Left cardiac atrium (tissue), 4 donors: ENCODE measurements at regions not wholly inside any gene's neighbourhood (a gene's known extent, or its start where the extent isn't known, plus 50 kb on each side); places are given as distances from the start of the nearest gene placed in this dataset.
A peak's percentile ranks its signal among the peaks of the same experiment; 100 is the strongest.

ENCODE experiments used
- ATAC-seq, 2 donors: fragments of 200-7000 bp; cut with Tn5 transposase; one replicate each; pipeline ENCODE4 v1.9.1; 2020; ENCODE audit warnings: mild to moderate bottlenecking in 2 of 2, moderate library complexity in 2 of 2
- DNase-seq: peaks from one replicate; pipeline ENCODE4 v3.0.0-alpha.2; 2020
- intact Hi-C, 2 donors: fragments of 100-400 bp; cut with DNase I; formaldehyde crosslinking; loops; one replicate each; pipeline versions ENCODE4 v1.14.1 to v1.15.1; 2022 to 2023
- donor health status: DM: no; HTN: yes; CAD: no.
- donor health status: DM: no; HTN: yes; CAD: no; lungs with severe emphysema.
- donor health status: DM: yes; HTN: yes; CAD: no.
- donor health status: Dilated cardiomyopathy.

DNA sequence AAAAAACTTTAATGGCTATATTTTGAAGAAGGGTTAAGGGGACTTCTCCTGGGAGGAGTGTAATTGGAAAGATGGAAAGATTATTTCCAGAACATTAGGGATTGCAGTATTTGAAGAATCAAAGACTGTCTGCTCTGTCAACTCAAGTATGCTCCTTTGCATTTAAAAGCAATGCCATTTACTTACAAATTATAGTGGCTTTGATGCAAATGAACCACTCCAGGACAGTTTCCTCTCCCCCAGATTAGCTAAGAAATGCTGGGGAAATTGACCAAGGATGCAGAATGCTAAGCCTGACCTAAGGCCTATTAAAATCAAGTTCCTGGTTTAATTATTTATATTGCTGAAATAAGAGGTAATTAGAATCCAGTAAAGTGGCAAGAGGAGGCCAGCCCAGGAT lies 110.5 kb upstream of the CAMK1G start:
- DNase-seq, result no peak
- no peak for ATAC-seq
- intact Hi-C loops, result no loop called here

DNA sequence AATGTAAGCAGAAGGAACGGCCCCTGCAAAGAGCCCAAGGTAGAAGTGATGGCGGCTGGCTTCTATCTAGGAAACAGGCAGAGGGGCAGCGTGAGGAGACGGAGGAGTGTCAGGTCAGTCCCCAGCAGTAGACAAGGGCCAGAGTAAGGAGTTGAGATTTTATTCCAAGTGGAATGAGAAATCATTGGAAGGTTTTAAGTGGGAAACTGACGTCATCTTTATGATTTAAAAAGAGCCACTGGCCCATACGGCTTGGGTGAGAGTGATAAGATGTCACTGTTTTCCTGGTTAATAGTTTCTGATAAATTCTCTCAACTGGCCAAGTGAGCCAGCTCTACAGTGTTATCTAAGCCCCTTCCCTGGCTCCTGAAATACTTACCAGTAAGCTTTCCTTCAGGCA lies 103.2 kb upstream of the CAMK1G start:
- ATAC-seq (no peak), DNase-seq (no peak)
- intact Hi-C loops, result no loop called here

DNA sequence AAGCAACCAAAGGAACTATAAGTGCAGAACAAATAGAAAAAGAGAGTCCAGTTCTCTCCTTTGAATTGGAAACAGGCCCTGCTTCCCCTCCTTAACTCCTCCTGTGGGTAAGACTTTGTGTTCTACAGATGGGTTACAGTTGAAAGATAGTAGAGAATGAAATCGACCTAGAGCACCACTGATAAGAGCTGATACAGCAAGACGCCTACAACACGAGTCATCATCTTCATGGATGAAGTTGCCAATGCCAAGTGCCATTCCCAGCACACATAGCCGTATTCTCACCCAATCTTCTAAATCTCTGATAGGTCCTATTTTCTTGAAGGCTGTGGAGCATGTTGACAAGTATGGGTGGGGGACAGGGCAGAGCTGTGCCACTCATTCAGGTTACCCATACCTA lies 99.8 kb upstream of the CAMK1G start:
- DNase-seq, result no peak

DNA sequence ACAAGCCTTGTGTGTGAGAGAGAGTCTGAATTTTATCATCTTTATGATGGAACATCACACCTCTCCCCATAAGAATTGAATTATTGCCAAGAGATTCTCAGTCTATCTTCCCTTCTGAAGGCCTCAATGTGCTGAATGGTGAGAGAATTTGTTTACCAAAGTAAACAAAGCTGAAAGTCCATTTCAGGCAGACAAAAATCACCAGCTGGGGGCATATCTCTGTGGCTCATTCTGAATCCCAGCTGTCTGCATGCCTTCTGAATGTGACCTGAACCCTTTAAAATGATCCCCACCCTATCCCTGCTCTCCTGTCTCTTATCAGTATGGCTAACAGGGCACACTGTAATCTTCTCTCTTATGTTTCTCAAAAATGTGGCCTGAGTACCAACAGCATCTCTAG lies 99.1 kb upstream of the CAMK1G start:
- intact Hi-C loops, result no loop called here

More for the DNA sequence above, 99.8 kb upstream of the CAMK1G start:
- intact Hi-C loops, result no loop called here
- ATAC-seq, result no peak

DNA sequence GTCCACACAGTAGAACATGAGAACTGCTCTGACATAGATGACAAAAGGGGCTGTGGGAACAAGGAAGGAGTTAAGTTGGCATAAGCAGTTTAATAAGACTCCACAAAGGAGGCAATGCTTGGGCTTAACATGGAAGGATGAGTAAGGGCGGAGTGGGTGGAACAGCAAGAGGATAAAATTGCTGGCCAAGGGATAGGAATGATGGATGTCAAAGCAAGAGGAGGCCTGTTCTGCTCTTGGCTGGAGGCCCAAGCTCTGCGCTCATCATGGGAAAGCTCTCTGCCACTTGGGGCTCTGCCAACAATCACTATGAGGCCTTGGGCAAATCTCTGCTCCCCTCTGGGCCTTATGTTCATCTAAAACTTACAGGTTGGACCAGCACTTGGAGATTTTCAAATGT lies 98.3 kb upstream of the CAMK1G start:
- intact Hi-C loops, result no loop called here
- DNase-seq, result peak; percentile 37
- ATAC-seq, result peak; percentile 59 to 94

More for the DNA sequence above, 99.1 kb upstream of the CAMK1G start:
- DNase-seq (no peak), ATAC-seq (peak in 1 of 2 donors; percentile 17)

DNA sequence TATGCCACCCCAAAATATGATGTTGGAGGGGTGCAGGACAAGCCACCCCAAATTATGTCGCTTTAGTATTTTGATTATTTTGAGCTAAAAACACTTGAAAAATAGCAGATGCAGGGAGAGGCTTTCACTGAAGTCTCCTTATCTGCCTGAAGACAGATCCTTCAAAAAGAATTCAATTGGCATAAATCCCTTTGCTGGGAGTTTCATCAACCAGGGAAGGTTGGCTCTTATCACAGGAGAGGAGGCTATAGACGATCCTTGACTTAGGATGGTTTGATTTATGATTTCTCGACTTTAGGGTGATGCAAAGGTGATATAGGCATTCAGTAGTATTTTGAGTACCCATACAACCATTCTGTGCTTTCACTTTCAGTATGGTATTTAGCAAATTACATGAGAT lies 97.8 kb upstream of the CAMK1G start:
- DNase-seq (no peak), ATAC-seq (peak in 1 of 2 donors; percentile 71)
- intact Hi-C loops, result no loop called here

DNA sequence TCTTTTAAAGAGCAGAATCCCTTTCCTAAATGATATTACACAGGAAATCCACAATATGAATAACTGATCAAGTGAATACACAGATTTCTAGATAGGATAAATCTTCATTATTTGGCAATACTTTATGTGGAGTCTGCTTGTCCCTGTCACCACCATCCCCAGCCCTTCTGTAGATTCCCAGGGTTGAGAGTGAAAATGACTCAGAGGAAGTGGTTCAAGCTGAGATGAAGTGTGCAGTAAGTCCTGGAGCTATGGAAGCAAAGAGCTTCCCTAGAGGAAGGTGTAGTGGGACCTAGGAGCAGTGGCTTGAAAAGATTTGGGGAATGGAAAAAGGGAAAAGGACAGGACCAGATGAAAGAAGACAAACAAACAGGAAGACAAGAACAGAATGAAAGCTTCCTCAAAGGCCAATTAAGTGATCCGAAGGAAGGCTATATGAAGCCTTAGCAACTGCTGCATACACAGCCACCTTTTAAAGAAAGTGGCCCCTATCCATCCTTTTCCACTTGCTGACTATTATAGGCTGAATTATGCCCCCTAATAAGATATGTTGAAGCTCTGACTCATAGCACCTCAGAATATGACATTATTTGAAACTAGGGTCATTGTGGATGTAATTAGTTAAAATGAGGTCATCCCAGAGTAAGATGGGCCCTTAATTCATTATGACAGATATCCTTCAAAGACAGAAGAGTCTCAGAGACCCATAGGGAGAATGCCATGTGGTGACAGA lies 96.5 kb upstream of the CAMK1G start:
- DNase-seq, result no peak
- no peak for ATAC-seq
- intact Hi-C loops, result no loop called here

DNA sequence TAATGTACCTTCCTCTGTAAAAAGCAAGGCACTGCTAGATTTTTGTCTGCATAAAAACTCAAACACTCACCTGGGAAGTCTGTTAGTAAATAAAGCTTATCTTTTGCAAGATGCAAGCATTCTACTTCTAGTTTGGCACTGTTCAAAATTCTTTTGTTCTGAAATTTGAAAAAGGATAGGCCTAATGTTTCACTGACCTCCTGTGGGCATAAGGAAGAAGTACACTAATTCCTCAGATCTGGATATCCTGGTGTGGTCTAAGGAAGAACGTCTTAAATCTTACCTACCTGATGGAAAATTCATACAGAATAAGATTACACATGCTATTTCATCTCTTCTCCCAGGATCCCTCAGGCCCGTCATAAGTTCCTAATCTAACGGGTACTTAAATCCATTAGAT lies 93.5 kb upstream of the CAMK1G start:
- intact Hi-C loops, result no loop called here
- ATAC-seq (no peak), DNase-seq (no peak)

DNA sequence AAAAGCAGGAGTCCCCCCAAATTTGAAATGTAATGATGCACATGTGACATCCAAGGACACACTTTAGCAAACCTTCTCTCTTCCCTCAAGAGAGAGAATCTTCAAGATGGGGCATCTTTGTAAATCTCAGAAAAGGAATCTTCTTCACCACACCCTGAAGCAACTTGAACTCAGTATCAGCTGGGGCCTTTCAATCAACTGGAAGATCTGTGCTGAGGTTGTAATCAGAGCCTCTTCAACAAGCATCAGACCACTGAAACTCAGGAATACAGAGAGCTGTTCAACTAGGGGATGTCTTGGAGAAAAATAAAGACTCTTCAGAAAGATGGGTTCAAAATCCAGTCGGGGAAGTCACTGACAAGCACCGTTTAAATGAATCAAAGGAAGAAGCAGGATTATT lies 92.5 kb upstream of the CAMK1G start:
- ATAC-seq, result no peak
- no peak for DNase-seq
- intact Hi-C loops, result no loop called here

DNA sequence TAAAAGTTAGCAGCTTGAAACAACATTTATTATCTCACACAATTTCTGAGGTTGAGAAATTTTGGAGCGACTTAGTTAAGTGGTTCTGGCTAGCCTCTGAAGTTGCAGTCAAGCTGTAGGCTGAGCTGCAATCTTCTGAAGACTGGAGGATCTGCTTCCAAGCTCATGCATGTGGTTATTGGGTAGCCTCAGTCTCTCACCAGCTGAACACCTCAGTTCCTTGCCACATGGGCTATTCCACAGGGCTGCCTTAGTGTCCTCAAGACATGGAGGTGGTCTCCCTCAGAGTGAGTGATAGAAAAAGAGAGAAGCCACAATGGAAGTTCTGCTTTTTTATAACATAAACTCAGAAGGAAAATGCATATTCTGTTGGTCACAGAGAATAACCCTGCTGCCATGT lies 92.0 kb upstream of the CAMK1G start:
- intact Hi-C loops, result no loop called here
- no peak for DNase-seq
- no peak for ATAC-seq

DNA sequence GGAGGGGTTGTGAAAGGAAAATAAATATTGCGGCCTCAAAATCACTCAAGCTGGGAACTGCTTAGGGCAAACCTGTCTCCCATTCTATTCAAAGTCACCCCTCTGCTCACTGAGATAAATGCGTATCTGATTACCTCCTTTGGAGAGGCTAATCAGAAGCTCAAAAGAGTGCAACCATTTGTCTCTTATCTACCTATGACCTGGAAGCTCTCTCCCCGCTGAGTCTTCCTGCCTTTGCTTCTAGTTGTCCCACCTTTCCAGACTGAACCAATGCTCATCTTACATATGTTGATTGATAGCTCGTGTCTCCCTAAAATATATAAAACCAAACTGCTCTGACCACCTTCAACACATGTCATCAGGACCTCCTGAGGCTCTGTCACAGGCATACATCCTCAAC lies 91.6 kb upstream of the CAMK1G start:
- intact Hi-C loops, result no loop called here
- ATAC-seq, result no peak
- DNase-seq, result no peak

DNA sequence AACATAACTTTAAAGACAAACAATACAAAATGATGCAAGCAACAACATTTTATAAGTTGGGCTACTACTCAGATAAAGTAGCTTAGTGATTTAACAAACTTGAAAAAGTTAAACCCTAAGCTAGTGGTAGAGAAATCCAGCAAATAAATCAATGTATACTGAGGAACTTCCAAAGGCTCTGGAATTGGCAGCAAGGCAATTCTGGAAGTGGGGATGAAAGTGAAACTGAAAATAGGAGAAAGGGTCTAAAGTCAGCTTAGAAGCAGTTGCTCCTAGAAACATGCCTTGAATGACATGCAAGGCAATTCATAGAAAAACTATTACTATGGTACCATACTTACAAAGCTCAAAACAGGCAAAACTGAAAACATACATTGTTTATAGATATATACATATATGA lies 90.0 kb upstream of the CAMK1G start:
- ATAC-seq, result no peak

DNA sequence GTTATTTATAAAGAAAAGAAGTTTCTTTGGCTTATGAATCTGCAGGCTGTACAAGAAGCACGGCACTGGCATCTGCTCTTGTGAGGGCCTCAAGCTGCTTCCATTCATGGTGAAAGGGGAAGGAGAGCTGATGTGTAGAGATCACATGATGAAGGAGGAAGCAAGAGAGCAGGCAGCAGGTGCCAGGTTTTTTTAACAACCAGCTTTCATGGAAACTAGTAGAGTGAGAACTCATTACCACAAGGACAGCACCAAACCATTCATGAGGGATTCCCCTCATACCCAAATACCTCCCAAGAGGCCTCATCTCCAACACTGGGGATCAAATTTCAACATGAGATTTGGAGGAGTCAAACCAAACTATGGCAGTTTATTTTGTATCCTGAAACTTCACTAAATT lies 85.8 kb upstream of the CAMK1G start:
- ATAC-seq (no peak), DNase-seq (no peak)
- intact Hi-C loops, result no loop called here

More for the DNA sequence above, 90.0 kb upstream of the CAMK1G start:
- intact Hi-C loops, result no loop called here
- DNase-seq, result no peak

DNA sequence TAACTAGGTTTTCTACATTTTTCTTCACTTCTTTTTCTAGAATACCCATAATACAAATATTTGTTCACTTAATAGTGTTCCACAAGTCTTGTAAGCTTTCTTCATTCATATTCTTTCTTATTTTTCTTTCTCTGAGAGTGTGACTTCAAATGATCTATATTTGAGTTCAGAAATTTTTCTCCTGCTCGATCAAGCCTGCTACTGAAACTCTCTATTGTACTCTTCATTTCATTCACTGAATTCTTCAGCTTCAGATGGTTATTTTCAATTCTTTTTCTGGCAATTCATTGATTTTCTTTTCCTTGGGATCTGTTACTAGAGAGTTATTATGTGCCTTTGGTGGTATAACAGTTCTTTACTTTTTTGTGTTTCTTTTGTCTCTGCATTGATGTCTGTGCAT lies 82.5 kb upstream of the CAMK1G start:
- intact Hi-C loops, result no loop called here
- ATAC-seq (no peak), DNase-seq (no peak)

DNA sequence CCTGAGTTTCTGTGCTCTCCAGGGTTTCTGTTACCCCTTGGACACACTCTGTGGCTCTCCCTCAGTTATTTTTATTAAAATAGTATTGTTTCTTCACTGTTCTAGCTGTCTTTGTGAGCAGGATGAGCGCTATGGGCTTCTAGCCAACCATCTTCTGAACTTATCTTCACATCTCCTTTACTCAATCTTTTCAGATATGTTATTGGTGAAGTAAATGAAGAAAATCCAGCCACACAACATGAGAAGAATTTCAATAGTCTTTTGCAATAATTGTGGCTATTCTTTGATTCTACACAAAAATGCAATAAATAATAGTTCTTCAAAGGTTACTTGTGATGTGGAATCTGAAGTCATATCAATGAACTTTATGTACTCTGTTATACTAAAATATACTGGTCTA lies 80.3 kb upstream of the CAMK1G start:
- DNase-seq, result no peak
- ATAC-seq, result no peak
- intact Hi-C loops, result no loop called here

DNA sequence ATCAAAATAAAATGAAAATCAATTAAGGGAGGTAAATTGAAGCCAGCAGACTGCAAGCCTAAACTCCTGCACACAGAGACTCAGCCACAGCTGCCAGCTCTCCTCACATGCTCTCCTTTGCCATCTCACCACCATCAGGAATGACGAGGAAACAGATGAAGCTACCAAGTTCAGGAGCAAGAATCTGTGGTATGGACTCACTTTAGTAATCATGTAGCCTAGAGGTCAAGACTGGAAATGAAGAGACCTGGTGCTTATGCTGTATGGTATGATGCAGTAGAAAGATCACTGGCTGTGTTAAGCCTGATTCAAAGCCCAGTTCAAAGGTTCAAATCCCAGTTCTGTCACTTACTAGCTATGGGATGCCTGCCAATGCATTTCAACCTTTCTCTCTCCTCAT lies 78.9 kb upstream of the CAMK1G start:
- no peak for DNase-seq
- intact Hi-C loops, result no loop called here
- ATAC-seq, result no peak

DNA sequence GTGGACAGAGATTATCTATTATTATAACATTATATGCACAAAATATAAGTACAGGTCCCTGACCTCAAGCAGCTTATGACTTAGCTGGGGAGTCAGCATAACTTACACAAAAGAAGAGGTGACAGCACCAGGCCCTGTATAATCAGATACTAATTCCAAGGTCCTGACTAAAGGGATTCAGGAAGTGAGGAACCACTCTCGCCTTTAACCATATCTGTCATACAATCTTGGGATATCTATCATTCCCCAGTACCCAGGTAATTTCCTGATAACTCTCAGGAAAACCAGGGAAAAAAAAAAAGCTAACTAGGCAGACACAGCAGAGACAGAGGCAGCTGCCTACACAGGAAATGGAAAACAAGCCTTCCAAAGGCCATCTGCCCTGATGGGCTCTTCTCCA lies 78.5 kb upstream of the CAMK1G start:
- intact Hi-C loops, result no loop called here

DNA sequence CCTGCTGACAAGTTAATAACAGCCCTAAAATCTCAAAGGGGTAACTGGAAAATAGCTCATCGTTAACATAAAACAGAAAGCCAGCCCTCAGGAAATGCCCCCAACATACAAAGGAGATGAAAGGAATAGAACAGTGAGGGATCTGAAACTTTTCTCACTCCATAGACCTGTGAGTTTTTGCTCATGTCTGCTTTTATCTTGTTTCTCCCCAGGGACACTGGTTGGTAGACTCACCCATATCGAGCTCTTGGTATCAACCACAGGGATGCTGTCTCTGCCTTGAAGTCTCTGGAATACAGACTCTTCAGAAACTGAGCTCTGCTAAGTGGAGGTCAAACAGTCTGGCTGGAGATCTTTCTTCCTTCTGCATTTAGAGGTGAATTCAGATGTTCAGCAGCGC lies 77.4 kb upstream of the CAMK1G start:
- DNase-seq (no peak), ATAC-seq (no peak)
- intact Hi-C loops, result no loop called here

More for the DNA sequence above, 78.5 kb upstream of the CAMK1G start:
- DNase-seq, result no peak
- no peak for ATAC-seq

DNA sequence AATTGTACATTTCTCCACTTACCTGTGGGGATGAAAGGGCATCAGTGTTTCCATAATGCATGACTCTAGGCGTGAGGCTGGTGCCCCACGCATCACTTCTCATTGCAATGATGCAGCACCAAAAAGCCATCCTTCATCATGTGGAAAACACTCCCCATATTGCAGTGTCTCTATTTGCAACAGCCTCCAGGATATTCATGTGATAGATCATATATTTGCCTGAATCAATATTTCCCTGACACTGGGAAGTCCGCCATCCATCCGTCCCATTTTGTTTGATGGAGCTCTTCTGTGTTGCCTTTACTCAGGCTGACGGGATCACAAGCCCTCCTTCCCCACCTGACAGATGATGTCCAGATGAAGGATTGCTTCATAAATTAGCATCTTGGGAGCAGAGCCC lies 74.5 kb upstream of the CAMK1G start:
- intact Hi-C loops, result no loop called here
- DNase-seq, result no peak
- no peak for ATAC-seq

DNA sequence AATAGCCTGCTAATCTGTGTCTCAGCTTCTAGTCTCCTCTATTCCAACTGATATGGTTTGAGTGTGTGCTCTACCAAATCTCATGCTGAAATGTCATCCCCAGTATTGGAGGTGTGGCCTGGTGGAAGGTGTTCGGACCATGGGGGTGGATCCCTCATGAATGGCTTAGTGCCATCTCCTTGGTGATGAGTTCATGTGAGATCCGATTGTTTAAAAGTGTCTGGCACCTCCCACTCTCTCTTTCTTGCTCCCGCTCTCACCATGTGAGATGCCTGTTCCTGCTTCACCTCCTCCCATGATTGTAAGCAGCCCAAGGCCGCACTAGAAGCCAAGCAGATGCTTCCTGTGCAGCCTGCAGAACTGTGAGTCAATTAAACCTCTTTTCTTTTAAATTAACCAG lies 73.5 kb upstream of the CAMK1G start:
- DNase-seq (no peak), ATAC-seq (no peak)
- intact Hi-C loops, result no loop called here

DNA sequence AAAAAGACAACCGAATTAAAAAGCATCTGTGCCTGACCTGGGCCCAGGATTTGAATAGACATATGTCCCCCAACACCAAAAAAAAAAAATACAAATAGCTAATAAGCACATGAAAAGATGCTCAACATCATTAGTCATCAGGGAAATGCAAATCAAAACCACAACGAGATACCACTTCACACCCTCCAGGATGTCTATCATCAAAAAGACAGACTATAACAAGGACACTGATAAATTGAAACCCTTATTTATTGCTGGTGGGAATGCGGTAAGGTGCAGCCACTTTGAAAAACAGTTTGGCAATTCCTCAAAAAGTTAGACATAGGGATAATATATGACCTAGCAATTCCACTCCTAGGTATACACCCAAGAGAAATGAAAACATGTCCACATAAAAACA lies 72.3 kb upstream of the CAMK1G start:
- intact Hi-C loops, result no loop called here
- ATAC-seq, result no peak
- no peak for DNase-seq

DNA sequence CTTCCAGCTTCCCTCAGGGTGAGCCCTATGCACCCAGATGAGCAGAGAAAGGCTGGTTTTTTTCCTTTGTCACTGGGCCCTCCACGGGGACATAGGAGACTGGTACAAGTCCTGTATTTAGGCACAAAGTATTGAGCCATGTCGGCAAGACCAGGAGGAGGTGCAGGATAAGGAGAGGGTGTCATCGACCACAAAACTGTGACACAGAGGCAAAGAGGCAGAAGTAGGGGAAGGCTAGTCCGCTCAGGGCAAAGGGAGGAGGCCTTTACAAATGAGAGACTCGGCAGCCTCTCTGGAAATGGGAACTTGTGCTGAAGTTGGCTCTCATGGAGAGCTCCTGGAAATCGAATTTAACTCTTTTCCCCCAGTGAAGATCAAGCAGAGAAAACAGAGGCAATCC lies 70.7 kb upstream of the CAMK1G start:
- DNase-seq, result no peak
- ATAC-seq, result no peak
- intact Hi-C loops, result no loop called here
